ENCODE measurements at regions not wholly inside any gene's neighbourhood (a gene's known extent, or its start where the extent isn't known, plus 50 kb on each side); places are given as distances from the start of the nearest gene placed in this dataset.
"Not testable (repeated sequence)": the region's sequence is repeated elsewhere in the genome, so short reads cannot be mapped to it uniquely, and the experiment has no call there.

- RAD21 ChIA-PET (ENCODE audit: unreplicated experiment) = no interaction called here
- DNase-seq (ENCODE audit: low read depth, low spot score) (no peak), FAIRE-seq (no peak), ATAC-seq (no peak)
- Histone ChIP-seq H2AFZ (ENCODE audit: control insufficient read depth, low read depth, low read length) (no peak overlapping the region), H3K9me3 (replicated peaks; ENCODE audit: control insufficient read depth, insufficient read depth, low read length) (no peaks in the 10 kb centered on the region), H3K4me2 (ENCODE audit: control insufficient read depth, insufficient read depth) (no peak overlapping the region), H3K27me3 (replicated peaks in 1 of 2; ENCODE audit: control insufficient read depth in 2 of 2, insufficient read depth in 2 of 2, low read length in 1 of 2) (no peaks in the 10 kb centered on the region), H3K4me1 (ENCODE audit: control insufficient read depth, insufficient read depth, low read length) (no peaks in the 10 kb centered on the region), H3K27ac (ENCODE audit: control insufficient read depth, insufficient read depth) (no peak overlapping the region), H3K9ac (ENCODE audit: control insufficient read depth, insufficient read depth, low read length) (no peak overlapping the region), H3K4me3 (no peak overlapping the region), H4K20me1 (ENCODE audit: control insufficient read depth, insufficient read depth) (no peaks in the 10 kb centered on the region), H3K36me3 (ENCODE audit: control insufficient read depth in 2 of 2, insufficient read depth in 2 of 2, low read length in 1 of 2) (no peaks in the 10 kb centered on the region), H3K79me2 (ENCODE audit: control insufficient read depth, insufficient read depth, low read length) (no peaks in the 10 kb centered on the region)
- POLR2A ChIA-PET = no interaction called here
- in situ Hi-C loops (cut with MboI) = no loop called here
- BruUV-seq (replicated peaks) = no TSS peak
- intact Hi-C loops (cut with micrococcal nuclease; ENCODE audit: unreplicated experiment) = no loop called here
- CTCF ChIA-PET = no interaction called here
- SMC1A ChIA-PET (ENCODE audit: uncharacterized antibody, unreplicated experiment) = interaction anchor here (1.2 to 1.6 kb wide), 3 partner anchors 9 to 16 kb away, joined by 3 to 5 read pairs (median 3); no protein-coding TSS in a partner anchor
- no peak for TF ChIP-seq CREM (IDR thresholded peaks at IDR 0.05; ENCODE audit: low read depth)
- no peak for TF ChIP-seq SREBF2 (IDR thresholded peaks at IDR 0.05; ENCODE audit: low read length)
- no peak for TF ChIP-seq SIN3A (IDR thresholded peaks at IDR 0.05; ENCODE audit: low read depth, low read length)
- no peak for TF ChIP-seq ZNF687 (IDR thresholded peaks at IDR 0.05)
- no peak for TF ChIP-seq BCL11A (IDR thresholded peaks at IDR 0.05; ENCODE audit: low read depth, low read length)
- TF ChIP-seq HDGF (IDR thresholded peaks at IDR 0.05) = no peak
- TF ChIP-seq ZNF217 (IDR thresholded peaks at IDR 0.05) = no peak
- no peak for TF ChIP-seq STAT1 (conservative IDR thresholded peaks at IDR 0.05)
- no peak for TF ChIP-seq STAT3 (IDR thresholded peaks at IDR 0.05; ENCODE audit: low read depth, low read length)
- TF ChIP-seq WRNIP1 (IDR thresholded peaks at IDR 0.05; ENCODE audit: borderline replicate concordance, low read depth, low read length) = no peak
- TF ChIP-seq BCLAF1 (IDR thresholded peaks at IDR 0.05) = no peak
Measured at GRCh38 chr11:38612701-38613100, 2014.7 kb upstream of the RAG2 start.

GRCh38 chr11:38601371-38601770 is 2003.3 kb upstream of the RAG2 start:
- intact Hi-C loops (cut with micrococcal nuclease; ENCODE audit: unreplicated experiment); H3K36me3 ChIP-seq (ENCODE audit: control insufficient read depth in 2 of 2, insufficient read depth in 2 of 2, low read length in 1 of 2); H2AFZ ChIP-seq (ENCODE audit: control insufficient read depth, low read depth, low read length); H3K4me2 ChIP-seq (ENCODE audit: control insufficient read depth, insufficient read depth); ATAC-seq; H4K20me1 ChIP-seq (ENCODE audit: control insufficient read depth, insufficient read depth); SMC1A ChIA-PET (ENCODE audit: uncharacterized antibody, unreplicated experiment); H3K4me3 ChIP-seq; H3K79me2 ChIP-seq (ENCODE audit: control insufficient read depth, insufficient read depth, low read length); H3K9ac ChIP-seq (ENCODE audit: control insufficient read depth, insufficient read depth, low read length); H3K4me1 ChIP-seq (ENCODE audit: control insufficient read depth, insufficient read depth, low read length); POLR2A ChIA-PET; BruUV-seq (replicated peaks); RAD21 ChIA-PET (ENCODE audit: unreplicated experiment); DNase-seq (ENCODE audit: low read depth, low spot score); in situ Hi-C loops (cut with MboI); H3K27ac ChIP-seq (ENCODE audit: control insufficient read depth, insufficient read depth); H3K27me3 ChIP-seq (replicated peaks in 1 of 2; ENCODE audit: control insufficient read depth in 2 of 2, insufficient read depth in 2 of 2, low read length in 1 of 2); FAIRE-seq; CTCF ChIA-PET; H3K9me3 ChIP-seq (replicated peaks; ENCODE audit: control insufficient read depth, insufficient read depth, low read length): not testable (repeated sequence)
- WGBS (ENCODE audit: insufficient coverage, insufficient replicate concordance, low lambda C conversion rate, missing lambda C conversion rate) = 0% methylated on average over 2 of the region's 2 CpGs

Data from GM12878 (cell line).